ENCODE measurements at regions not wholly inside any gene's neighbourhood (a gene's known extent, or its start where the extent isn't known, plus 50 kb on each side); places are given as distances from the start of the nearest gene placed in this dataset.
"Not testable (repeated sequence)": the region's sequence is repeated elsewhere in the genome, so short reads cannot be mapped to it uniquely, and the experiment has no call there.

DNA sequence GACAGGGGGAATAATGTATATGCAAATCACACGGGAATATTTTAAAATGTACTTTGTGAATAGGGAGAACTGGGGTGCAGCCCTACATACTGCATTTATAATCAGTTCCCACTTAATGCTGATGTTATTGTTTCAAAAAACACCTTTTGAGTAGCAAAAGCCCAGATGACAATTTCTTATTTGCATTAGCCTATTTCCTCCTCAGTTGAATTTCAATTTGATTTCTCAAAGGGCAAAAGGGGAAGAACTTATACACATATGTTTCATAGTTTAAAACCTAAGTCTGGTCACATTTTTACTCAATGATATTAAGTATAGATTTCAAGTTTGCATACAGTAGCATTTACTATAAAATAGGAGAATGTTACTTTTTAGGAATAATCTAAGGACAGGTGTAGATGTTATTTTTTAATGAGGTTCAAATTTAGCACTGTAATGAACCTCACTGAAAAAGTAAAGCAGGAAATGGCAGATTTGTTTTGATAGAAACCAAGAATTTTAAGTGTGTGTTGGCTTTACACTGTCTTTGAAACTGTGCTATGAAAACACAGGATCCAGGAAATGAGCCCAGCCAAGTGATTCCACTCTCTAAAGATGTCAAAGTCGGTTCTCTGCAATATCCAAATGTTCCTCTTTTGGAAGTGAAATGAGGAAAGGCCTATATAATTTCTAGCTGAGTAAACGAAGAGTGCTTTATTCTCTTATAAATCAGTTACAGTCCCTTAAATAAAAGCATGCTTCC lies 367.4 kb downstream of the BTG1 start:
- no peak for DNase-seq

DNA sequence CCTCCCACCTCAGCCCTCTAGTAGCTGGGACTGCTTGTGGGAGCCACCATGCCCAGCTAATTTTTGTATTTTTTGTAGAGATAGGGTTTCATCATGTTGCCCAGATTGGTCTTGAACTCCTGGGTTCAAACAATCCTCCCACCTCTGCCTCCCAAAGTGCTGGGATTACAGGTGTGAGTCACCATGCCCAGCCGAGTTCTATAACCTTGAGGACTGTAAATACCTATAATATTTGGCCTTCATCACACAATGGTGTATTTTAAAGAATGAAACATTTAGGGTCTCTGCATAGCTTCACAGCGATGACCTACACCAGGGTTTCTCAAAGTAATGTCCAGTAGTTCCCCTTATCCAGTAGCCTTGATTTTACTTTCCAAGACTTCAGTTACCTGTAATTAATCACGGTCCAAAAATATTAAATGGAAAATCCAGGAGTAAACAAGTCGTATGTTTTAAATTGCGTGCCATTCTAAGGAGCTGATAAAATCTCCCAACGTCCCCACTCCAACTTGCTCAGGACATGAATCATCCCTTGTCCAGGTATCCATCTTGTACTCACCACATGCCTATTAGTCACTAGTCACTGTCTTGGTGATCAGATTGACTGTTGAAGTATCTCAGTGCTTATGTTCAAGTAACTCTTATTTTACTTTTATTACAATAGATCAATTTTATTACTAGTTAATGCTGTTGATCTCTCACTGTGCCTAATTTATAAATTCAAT lies 368.2 kb downstream of the BTG1 start:
- DNase-seq: no peak

DNA sequence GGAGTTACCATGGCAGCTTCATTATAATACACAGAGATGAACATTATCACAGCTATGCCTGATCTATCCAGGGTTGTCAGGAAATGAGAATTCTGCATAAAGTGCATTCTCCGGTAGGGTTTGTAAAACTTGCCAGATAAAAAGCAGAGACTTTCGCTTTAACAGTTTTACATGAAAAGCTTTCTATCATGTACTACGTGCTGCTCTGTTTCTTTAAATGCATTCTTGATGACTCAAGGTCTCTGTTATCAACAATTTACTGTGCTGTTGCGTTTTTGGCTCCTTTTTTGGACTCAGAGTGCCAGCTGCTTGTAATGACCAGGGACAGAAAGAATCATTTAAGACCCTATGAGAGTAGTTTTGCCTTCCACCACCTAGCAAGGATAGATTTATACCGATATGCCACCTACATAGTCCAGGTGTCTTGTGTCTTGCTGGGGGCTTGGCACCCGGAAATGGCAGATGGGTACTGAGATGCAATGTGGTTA lies 371.2 kb downstream of the BTG1 start:
- no peak for DNase-seq

DNA sequence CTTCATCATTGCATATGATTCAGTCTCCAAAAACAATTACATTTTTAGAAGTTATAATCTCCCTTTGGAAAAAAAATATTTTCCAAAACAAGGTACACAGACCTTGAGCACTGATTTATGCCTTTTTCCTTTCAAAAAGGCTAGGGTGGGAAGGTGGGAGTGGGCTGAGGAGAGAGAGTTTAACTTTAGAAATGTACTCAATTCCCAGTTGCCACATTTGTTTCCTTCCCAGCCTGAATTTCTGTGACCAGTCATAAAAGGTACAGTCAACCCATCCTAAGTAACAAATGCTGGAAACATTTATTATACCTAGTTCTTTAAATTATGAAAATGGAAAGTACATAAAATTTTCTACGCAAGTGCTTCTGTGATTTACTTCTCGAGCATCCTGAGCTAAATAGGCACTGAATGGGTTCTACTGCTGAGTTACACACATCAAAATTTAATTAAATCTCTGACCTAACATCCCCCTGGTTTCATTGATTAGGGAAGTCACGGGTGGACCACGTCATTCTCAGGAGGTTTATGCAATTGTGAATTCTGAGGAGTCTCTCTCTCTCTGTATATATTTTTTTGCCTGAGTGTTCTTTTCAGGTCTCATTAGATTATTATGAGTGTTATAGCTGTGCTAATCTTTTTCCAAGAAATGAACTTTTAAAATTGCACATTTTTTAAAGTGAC lies 371.8 kb downstream of the BTG1 start:
- no peak for DNase-seq

DNA sequence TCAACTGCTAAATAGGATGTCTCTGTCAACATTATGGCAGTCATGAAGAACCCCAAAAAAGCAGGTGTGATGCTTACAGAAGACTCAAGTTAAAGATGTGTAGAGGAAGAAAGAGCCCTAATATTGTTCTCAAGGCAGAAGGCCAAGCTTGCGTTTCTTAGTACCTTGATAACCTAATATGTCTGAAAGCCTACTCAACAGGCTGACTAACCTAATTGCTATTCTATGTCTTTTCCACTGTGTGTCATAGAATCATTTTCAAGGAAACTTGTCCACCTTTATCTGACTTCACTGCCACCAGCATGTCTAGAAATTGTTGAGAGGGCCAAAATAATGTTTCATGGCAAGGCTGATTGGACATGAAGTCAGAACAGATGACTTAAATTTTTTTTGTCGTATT lies 373.2 kb downstream of the BTG1 start:
- no peak for DNase-seq

DNA sequence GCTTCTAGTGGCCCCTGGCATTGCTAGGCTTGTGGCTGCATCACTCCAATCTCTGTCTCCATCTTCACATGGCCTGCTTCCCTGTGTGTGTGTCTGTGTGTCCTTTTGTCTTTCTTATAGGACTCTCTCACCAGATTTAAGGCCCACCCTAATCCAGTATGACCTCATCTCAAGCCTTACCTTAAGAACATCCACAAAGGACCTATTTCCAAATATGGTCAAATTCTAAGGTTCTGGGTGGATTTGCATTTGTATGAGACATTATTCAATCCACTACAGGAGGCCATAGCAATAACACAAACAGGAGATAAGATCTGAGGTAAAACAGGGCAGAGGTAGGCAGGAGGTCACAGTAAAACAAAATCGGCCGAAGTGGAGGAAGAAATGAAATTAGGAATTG lies 375.9 kb downstream of the BTG1 start:
- DNase-seq: no peak

DNA sequence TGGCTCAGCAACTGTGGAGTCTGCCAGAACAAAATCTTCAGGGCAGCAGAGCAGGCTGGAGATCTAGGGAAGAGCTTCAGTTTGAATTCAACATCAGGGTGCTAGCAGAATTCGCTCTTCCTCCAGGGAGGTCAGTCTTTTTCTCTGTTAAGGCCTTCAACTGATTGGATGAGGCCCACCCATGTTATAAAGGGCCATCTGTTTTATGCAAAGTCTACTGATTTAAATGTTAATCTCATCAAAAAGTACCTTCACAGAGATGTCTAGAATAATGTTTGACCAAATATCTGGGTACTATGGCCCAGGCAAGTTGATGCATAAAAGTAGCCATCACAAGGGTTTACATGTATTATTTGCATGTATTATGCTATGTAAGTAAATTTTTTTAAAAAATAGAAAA lies 378.4 kb downstream of the BTG1 start:
- no peak for DNase-seq

DNA sequence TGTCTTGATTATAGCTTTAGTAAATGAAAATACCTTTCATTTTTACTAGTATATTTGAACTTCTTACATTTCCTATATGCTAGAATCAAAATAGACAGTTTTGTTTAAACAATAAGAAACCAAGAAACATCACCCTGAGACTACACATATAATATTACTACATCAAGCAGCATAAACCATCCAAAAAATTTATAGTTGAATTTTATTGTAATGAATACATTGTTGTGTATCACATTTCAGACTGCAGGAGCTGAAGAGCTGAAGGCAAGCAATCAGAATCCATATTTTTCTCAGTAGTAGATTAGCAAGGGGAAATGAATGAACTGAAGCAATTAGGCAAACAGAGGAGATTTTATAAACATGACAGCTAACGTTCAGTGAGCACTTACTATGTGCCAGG lies 379.2 kb downstream of the BTG1 start:
- DNase-seq: no peak

DNA sequence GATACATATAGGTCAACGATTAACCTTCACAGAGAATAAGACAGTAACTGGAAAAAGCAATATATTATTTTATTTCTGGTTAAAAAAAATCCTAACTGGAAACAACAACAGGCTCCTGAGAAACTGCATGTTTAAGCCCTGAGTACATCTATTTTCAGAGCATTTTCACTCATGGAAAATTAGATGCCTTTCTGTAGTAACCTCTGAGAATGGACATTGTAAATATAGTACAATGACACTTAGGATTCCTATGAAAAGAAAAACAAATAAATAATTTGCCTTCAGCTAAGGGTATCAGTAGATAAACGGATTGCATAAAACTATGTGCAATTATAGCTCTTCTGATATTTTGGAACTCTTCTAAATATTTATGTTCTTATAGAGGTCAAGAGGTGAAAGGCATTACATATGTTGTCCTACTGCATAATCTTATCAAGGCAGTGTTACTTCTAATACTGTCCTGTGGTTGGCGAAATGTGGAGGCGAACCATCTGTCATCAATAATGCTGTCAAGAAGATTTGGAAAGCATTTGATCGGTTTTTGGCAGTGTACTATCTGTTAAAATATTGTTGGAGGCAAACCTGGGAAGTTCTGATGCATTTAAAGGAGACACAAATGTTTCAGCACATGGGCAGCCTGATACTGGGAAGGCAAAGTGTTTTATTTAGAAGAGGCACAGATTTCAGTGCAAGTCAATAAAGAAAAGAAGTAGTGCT lies 381.8 kb downstream of the BTG1 start:
- DNase-seq: no peak

DNA sequence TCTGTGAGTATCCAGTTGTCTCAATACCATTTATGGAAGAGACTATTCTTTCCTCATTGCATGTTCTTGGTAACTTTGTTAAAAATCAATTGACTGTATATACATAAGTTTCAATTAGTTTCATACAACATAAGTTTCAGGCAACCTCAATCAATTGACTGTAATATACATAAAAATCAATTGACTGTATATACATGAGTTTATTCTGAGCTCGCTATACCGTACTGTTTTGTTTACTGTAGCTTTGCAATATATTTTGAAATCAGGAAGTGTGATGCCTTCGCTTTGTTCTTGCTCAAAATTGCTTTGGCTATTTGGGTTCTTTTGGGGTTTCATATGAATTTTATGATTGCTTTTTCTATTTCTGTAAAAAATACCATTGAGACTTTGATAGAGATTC lies 392.0 kb downstream of the BTG1 start:
- DNase-seq: no peak

DNA sequence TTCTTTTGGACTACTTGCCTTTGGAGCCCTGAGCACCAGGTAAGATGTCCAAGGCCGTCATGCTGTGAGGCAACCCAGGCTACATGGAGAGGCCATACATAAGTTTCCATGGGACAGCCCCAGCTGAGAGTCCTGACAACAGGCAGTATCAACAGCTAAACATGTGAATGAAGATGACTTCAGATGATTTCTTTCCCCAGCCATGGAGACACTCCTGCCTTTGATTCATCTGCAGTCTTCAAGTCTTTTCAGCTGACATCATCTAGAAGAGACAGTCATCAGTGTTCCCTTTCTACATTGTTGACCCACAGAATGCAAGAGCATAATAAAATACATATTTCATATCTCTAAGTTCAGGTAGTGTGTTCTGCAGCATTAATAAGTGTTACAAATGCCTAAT lies 398.7 kb downstream of the BTG1 start:
- no peak for DNase-seq

DNA sequence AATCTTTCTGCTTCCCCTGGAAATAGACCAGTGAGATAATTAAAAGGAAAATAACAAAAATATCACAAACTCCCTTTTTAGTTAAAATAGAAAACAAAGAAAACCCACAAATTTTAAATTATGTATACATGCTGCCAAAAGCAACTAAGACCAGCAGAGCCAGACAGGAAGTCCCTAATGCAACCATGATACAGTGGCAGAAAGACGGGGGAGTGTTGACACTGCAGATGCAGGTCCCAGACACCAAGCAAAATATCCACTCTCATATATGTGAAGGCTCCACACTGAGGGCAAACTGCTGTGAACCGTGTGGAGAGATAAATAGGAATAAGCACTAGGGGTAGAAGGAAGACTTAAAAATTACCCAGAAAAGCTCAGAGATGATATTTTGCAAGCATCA lies 401.0 kb downstream of the BTG1 start:
- no peak for DNase-seq

DNA sequence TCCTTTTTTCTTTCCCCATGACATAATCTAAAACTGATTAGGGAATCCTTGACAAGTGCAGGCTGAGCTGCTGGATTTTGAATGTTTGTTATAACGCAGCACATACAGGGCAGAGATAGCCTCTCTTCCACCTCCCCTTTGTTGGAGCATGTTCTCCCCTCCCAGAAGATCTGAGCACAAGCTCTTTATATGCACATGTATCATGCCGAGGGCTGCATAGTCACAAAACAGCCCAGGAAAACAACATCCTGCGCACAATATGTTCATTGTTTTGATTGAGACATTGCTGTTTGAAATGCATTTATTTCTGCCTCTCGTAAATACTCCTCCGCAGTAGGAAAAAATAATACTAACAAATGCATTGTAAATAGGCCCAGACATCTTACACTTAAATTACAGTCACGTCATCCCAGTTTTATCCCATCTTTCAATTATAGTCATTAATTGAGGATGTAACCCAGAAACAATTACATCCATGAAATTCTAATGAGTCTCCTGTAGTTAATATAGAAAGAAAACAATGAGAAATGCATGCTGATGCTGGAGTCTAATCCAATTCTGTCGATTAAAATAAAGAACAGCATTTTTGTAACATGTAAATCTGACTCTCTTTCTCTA lies 401.8 kb downstream of the BTG1 start:
- no peak for DNase-seq

DNA sequence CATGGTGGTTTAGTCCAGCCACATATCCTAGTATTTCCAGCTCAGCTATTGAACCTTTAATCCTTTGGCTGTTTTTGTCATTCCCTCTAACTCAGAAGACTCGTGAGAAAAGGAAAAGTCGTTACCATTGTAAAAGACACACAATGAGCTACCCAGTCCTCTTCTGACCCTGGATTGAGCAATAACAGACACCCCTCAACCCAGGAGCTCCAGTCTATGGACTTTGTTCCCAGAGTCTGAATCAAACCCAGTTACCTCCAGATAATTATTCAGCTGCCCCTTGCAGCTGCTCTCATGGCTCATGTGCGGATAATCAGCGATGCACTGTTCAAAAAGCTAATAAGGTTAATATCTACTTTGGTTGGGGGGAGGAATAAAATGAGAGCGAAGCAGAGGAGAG lies 402.4 kb downstream of the BTG1 start:
- DNase-seq: no peak

DNA sequence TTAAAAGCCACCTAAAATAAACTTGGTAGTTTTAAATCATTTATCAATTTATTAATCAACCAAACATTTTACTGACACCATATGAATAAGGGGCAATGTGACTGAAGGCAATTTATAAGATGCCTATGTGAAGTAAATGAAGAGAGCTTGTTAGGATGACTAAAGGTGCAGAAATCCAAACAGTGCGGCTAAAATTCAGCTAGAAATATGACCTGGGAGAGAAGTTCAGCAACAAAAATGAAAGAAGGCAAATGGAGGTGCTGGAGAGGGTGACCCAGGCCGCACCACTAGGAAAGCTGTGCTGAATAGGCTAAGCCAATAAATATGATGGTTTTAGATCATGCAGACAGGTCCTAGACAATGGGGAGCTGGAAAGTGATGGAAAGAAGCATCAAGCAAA lies 403.7 kb downstream of the BTG1 start:
- no peak for DNase-seq

DNA sequence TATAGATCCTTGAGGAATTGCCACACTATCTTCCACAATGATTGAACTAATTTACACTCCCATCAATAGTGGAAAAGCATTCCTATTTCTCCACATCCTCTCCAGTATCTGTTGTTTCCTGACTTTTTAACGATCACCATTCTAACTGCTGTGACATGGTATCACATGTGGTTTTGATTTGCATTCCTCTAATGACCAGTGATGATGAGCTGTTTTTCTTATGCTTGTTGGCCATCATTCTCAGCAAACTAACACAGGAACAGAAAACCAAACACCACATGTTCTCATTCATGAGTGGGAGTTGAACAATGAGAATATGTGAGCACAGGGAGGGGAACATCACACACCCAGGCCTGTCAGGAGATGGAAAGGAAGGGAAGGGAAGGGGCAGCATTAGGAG lies 411.8 kb downstream of the BTG1 start:
- DNase-seq: not testable (repeated sequence)

DNA sequence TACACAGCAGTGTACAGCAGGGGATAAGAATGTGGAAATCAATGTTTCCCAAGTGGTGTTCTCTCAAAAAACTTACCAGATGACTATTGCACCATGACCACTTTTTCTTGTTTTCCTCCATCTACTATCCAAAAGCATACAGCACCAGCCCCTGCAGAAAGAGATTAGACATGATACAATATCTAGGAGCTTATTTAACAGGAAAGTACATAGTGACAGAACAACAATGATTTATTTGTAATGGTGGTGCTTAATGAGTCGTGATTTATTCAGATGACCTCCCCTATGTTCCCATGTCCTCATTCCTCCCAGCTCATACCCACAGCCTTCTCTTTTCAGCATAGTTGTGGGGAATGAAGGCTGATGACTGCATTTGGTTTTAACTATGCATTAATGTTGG lies 413.6 kb downstream of the BTG1 start:
- no peak for DNase-seq

DNA sequence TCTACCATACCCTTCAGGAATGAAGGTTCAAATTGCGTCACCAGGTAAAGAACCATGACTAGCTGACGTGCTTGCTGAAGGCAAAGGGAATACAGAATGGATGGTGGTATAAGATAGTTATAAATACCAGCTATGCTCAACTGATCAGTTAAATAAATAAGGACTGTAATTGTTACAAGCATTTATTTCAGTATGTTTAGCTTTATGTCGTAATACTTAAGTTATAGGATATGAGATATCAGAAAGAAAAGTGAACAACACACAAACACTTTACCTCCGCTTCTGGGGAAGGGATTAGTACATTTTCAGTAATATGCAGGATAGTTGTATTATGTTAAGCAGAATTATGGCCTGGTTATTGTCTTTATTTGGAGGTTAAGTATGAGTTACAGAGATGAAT lies 416.1 kb downstream of the BTG1 start:
- DNase-seq: no peak

DNA sequence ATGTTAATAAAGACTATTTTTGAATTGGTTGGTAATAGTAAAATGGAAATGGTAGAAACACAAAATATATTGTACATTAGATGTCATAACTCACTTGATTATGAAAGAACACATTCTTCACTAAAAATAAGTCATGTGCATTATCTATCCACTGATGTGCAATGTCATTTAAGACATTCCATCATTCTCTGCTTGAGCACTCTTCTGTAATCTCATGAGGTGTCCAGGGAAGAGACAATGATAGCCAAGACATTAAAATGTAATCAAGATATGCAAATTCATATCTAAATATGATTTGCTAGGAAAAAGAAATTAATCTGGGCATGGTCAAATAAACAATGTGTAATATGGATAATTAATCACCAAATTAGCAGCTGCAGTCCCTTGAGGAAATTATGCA lies 422.5 kb downstream of the BTG1 start:
- no peak for DNase-seq

DNA sequence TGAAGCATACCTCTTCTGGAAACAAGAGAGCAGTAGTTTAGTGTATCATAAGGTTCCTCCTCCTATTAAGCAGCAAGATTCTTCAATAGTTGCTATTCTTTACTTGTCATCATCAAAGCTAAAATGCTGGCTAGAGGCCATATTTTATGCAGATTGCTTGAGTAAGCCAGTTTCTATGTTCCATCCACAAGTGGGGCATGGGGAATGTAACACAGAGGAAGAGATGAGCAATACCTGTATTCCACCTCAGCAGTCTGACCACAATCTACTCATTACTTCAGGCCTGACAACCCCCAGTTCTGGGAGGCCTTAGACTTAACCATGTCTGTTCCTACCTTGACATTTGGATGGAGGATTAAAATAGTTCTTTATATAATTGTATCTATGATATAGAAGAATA lies 423.6 kb downstream of the BTG1 start:
- DNase-seq: peak; percentile 7 to 22

DNA sequence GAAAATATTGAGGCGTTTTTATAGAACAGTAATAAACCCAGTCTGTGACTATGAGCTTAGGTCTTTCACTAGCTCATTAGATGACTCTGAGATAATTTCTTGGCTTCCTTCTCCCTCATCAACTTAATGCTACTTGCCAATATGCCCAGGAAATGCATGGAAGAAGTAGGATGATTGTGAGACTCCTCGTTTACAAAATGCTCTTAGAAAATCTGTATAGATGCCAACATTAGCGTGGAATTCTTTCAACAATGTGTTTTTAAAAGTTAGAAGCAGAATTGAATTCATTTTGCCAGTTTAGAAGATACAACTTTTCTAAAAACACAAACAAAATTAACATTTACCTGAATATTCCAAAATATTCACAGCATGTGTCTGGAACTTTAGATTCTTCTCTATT lies 424.6 kb downstream of the BTG1 start:
- DNase-seq: no peak

DNA sequence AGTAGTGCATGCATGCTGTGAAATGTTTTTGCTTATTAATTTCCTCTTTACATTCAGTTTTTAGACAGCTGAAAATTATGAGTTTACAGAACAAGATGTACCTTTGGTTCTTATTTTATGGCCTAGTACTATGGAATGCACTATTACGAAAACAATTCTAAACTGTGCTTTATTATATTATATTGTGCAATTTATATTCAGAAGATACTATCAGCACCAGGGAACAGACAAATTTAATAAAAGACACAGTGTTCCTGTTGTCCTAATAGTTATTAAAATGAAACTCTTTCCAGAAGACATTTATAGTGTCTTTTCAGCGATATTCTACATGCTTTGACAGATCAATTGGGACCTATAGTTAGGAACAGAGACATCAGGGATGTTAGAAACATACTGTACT lies 427.3 kb downstream of the BTG1 start:
- DNase-seq: no peak

DNA sequence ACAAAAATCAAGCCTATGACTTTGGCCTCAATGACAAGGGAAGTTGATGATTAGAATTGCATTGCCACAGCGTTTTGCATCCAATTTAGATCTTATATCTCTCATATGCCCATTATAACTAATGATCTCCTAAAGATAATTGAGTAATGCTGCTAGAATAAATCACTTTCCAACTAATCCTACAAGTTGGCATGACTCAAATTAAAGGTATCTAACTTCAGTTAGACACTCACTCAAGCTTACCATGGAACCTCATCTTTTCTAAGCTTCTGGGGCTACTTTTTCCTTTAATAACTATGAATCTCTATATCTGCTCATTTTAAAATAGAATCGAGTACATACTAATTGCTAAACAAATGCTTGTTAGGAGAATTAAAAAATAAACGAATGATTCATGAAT lies 427.8 kb downstream of the BTG1 start:
- no peak for DNase-seq

All from stimulated activated CD4-positive, alpha-beta T cell treated with anti-CD3 and anti-CD28 coated beads, Interleukin-2, amount 100 ng/mL, for 24 hours (primary cell).